T-helper 9 cell (primary cell): ENCODE measurements at regions not wholly inside any gene's neighbourhood (a gene's known extent, or its start where the extent isn't known, plus 50 kb on each side); places are given as distances from the start of the nearest gene placed in this dataset.
"Not testable (repeated sequence)": the region's sequence is repeated elsewhere in the genome, so short reads cannot be mapped to it uniquely, and the experiment has no call there.

ENCODE experiments used
- DNase-seq: peaks from one replicate; pipeline ENCODE4 v3.0.0-alpha.2; 2020

DNA sequence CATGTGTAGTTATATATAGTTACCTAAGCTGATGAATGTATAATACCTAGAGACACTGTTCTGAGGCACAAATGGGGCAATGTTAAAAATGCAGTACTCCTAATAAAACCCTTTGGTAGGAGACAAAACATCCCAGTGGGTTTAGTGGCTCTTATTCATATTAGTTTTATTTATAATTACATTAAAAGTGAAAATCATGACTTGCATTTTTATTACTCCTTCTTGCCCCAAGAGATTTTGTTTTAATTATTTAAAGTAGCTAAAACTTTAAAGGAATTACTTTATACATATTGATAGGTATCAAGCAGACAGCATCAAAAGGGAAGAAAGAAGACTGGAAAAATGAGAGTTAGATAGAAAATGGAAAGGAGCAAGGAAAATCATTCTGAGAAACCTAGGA lies 688.6 kb downstream of the GALC start:
- DNase-seq, result no peak

DNA sequence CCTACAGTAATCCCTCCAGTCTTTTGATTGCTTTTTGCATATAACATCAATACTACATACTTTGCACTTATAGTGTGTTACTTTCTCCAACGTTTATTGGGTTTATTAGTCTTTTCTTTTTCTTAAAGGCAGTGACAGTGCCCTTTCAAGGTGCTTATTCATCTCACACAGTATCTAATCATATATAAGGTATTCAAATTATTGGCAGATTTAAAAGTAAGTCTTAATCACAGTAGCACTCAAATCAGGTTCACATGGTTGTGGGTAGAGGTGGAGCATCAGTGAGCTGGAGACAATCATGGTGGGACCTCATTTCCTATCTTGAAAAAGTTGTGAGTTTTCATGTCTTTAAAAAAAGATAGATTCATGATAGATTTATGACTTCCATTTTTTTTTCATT lies 706.2 kb downstream of the GALC start:
- DNase-seq, result no peak

DNA sequence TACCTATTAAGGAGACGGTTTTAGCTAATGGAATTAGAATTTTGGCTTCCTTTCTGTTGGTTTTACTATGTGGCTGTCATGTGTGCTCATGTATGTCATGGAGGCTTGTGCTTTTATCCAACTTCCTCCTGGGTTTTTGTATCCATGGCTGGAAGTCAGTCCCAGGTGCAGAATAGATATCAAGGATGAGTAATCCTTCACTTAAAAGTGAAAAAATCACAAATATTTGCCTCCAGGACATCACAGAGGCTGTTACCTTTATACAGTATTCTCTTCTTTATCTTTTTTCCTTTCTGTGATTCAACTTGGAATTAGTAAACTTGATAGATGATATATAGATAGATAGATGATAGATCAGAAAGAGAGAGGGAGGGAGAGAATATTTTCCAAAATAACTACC lies 706.8 kb downstream of the GALC start:
- DNase-seq, result no peak

DNA sequence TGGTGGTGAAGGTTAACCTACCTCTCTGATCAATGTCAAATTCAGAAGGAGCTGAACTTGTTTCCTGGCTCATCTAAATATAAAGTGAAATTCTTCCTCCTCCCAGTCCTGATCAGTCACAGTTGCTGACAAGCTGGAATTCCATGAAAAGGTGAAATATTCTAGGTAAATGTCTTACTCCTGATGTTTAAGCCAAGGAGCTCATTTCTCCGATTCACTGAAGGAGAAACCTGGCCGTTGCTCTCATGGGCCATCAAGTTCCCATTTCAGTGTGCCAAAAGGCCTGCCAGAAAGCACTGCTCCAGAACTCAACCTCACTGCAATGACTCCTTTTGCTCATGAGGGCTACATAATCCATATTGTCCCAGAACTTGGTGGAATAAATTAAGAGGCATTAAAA lies 707.5 kb downstream of the GALC start:
- no peak for DNase-seq

DNA sequence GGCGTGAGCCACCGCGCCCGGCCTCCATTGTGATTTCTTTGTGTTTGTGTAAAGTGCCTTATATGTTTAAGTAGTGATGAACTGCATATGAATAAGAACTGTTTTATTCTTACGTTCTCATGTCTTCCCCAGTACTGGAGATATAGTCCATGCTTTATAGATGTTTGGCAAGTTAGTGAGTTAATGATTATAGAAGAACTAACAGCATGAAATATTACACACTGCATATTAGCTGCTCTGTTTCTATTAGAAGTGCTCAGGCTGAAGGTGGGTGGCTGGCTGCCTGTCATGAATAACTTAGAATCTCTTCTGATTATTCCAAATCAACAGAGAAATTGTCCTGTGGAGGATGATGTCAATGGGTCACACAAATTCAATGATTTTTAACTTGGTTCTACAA lies 709.4 kb downstream of the GALC start:
- DNase-seq, result no peak

DNA sequence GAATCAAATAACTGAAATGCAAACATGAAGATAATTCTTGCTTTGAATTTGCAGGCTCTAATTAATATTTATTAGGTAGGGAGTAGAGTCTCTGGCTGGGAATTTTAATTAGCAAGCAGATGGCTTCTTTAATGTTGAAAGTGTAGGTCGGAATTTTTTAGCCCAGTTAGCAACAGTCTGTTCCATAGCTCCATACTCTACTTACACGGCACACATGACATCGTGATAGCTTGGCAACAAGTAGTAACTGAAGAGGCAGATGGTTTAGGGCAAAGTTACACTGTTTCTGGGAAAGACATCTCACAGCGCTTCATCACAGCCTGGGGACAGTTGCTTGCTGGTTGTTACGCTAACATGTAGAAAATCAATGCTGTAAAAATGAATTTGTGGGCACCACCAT lies 710.7 kb downstream of the GALC start:
- DNase-seq, result no peak

DNA sequence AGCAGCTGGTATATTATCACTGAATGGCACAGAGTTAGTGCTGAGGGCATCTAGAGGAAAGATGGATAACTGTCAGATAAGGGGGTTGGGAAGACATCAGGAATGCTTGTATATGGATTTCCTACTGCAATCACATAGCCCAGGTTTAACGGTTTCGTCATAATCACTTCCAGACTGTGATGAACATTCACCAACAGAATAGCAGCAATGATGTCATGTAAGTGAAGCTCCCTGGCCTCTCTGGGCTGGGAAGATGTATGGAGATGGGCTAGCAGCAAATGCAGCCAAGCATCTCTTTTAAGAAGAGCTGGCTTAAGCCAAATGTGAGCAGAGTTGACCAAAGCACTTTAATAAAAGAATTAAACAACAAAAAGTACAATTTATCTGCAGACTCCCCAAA lies 714.6 kb downstream of the GALC start:
- no peak for DNase-seq

DNA sequence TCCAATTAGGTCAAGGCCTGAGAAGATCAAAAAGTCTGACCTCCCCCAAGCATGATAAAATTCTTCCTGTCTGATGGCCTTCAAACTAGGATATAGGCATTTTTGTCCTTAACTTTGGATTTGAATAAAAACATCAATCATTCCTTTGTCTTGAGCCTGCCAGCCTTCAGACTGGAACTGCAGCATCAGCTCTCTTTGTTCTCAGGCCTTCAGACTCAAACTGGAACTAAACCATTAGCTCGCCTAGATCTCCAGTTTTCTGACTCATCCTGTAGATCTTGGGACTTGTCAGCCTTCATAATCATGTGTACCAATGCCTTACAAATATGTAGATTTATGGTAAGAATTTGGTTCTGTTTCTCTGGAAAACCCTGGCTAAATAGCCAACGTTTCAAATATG lies 721.7 kb downstream of the GALC start:
- DNase-seq, result no peak

DNA sequence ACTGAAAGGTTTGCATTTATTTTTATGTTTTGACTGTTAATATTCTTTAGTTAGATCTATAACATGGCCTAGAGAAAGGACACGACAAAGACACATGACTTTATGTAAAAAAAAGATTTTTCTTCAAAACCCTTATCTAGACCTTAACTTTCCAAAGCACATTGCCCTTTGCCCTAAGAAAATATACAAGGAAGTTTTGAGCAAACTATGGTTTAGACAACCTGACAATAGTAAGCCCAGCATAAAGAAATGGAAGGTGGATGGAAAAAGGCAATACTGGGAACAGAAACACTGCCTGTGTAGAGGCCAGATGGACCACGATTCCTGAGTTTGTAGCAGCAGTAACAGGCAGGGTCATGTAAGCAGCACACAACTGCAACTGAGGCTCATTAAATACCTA lies 724.0 kb downstream of the GALC start:
- no peak for DNase-seq

DNA sequence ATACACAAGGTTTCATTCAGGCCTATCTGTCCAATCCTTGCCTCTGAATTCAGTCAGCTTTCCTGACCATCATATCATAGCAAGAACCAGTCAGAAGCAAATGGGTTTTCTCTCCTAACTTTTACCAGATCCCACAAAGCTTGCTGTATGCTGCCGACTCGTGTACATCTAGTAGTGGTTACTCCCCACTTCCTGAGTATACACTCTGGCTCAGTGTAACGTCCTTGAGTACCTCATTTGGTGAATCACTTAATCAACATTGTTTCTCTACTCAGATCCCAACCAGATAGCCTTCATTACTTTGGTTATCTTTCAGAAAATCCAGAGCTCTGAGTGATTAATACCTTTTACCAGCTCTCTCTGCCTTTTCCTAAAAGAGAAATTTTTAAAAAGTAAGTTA lies 728.2 kb downstream of the GALC start:
- no peak for DNase-seq

DNA sequence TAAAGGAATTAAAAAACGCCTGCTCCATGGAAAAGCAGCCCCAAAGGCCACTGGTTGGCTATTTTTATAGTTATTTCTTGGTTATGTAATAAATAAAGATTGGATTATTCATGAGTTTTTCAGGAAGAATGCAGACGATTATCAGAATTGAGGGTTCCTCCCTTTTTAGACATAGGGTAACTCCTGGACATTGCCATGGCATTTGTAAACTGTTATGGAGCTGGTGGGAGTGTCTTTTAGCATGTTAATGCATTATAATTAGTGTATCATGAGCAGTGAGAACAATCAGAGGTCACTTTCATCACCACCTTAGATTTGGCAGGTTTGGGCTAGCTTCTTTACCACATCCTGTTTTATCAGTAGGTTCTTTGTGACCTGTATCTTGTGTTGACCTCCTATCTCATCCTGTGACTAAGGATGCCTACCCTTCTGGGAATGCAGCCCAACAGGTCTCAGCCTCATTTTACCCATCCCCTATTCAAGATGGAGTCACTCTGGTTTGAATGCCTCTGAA lies 728.7 kb downstream of the GALC start:
- DNase-seq, result no peak

DNA sequence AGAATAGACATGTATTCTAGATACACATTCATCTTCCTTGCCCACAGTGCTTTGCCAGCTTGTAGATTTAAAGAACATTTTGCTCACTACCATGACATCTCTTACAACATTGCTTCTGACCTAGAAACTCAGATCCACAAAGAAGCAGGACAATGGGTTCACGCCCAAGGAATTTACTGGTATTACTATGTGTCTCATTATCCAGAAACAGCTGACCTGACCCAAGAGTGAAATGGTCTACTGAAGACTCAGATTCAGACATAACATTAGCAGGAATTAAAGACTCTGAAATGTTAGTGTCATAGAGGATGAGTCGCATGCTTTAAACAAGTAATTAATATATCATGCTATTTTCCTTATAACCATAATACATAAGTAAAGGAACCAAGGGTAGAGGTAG lies 731.4 kb downstream of the GALC start:
- no peak for DNase-seq

DNA sequence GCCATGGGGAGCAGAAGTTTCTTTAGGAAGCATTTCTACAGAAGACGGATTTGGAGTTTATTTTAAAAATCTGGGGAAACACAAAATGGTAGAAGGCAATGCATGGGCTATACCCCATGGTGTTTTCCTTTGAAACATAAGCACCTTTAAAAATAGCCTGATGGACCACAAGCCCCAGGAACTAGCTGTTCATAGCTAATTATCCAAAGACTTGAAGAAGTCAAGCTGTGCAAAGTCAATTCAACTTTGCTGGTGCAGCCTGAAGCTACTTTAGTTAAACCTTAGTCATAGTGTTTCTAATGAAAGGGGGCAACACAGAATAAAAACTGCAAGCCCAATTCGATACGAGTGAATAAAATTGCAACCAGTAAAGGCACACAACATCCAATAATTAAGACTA lies 732.5 kb downstream of the GALC start:
- no peak for DNase-seq

DNA sequence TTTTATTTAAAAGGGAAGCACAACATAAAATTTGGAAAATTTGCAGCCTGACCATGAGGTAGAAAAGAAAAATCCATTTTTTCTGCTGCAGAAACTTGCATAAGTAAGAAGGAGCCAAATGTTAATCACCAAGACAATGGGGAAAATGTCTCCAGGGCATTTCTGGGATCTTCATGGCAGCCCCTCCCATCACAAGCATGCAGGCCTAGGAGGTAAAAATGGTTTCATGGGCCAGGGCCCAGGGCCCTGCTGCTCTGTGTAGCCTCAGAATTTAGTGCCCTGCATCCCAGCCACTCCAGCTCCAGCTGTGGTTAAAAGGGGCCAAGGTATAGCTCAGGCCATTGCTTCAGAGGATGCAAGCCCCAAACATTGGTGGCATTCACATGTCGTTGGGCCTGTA lies 735.6 kb downstream of the GALC start:
- DNase-seq, result no peak

DNA sequence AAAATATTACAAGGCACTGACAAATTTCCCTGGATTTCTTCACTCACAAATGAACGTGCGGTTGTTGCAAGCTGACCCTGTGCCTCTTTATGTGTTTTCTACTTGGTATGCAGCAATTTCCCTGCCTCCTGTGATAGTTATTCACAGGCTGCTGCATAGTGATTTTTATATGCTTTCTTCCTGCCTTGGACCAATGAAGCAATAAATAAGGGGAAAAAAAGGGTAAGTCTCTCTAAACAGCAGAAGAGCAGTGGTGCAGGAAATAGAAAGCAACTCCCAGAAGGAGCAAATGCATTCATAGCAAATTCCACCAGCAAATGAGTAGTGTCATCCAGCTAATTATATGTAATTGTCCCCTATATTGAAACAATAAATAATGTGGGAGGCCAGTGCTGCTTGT lies 737.9 kb downstream of the GALC start:
- no peak for DNase-seq

DNA sequence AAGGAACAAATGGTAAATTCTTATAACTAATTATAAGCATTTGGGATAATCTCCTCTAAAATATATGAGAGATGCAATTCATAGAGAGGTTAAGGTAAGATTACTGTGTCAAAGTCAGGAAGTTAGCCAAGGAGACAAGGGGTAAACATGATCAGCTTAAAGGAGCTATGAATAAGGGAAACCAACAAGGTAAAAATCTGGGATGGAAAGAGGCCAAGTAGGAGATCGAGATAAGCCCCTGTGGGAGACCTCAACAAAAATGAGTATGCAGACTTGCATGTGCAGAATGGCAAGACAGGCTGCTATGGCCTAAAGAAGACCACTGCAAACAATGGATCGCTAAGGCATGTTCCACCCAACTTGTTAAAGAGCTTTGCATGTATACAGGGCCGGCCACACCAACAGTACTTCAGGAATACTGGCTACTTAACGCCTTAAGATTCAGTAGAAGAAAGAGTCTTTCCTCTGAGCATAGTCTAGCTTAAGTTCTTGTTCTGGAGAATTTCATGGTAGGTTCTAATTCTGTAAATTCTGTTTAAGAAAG lies 738.6 kb downstream of the GALC start:
- DNase-seq, result no peak

DNA sequence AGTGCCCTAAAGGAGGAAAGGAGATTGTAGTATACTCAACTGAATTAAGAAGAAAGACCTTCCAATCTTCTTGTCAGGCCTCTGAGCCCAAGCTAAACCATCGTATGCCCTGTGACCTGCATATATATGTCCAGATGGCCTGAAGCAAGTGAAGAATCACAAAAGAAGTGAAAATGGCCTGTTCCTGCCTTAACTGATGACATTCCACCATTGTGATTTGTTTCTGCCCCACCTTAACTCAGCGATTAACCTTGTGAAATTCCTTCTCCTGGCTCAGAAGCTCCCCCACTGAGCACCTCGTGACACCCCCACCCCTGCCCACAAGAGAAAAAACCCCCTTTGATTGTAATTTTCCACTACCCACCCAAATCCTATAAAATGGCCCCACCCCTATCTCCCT lies 739.2 kb downstream of the GALC start:
- DNase-seq, result not testable (repeated sequence)

DNA sequence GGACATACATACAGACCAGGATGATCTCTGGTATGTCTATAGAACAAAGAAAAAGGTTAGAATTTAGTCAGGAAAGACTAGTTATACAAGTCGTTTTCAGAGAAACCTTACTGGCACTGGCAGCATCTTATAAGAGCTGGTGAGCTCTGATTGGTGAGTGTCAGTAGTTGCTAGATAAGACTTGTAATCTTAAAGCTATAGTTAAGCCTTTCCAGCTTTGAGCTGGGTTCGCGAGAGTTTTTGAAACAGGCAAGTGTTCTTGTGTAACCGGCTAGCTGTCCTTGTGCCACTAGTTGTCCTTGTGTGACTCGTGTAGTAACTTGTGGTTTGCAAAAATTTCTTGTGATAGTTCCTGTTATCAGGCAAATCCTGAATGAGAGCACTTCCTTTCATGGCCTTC lies 740.9 kb downstream of the GALC start:
- DNase-seq, result no peak

DNA sequence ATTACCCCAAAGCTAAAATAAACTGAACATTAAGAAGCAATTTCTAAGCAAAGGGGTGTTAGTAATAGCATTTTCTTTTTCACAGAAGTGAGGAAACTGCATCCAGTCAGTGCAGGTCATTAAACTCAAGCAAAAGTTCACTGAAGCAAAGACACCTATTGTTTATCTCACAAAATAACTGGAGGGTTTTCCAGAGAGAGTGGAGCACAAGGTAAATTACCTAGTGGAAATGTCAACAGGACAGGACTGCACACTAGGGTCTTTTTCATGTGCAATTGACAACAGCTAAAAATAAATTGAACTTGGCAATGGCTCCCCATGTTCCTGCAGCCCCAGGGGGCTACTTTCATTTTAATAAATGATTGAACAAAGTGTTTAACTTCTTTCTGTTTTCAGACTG lies 742.0 kb downstream of the GALC start:
- no peak for DNase-seq

DNA sequence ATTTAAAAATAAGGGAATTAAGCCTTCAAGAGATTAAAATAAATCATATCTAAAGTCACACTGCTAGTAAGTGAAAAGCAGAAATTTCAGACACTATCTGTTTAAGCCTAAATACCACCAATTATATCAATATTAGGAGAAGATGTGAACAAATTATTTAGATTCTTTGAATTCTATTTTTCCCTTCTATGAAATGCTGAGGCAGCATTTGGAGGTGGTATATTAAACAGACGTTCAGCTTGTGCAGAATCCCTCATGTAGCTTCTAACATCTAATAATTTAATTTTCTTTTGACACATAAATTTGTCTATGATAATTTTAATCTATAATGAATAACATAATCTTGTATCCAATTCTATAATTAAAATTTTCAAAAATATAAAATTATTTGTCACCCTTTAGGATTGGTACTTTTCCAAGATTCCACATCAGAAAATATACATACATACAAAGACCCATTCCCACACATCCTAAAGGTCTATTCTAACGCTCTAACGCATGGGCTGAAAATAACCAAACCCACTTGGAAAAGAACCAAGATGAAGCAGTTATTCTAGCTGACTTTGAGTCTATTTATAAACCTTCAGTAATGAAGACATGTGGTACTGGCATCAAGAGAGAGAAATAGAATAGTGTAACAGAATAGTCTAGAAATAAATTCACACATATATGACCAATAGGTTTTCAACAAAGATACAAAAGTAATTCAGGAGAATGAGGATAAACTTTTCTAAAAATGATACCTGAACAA lies 751.8 kb downstream of the GALC start:
- DNase-seq, result no peak

DNA sequence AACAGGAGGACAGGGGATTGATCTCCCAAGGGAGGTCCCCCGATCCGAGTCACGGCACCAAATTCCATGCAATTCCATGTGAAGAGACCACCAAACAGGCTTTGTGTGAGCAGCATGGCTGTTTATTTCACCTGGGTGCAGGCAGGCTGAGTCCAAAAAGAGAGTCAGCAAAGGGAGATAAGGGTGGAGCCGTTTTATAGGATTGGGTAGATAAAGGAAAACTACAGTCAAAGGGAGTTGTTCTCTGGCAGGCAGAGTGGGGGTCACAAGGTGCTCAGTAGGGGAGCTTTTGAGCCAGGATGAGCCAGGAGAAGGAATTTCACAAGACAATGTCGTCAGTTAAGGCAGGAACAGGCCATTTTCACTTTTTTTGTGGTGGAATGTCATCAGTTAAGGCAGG lies 752.7 kb downstream of the GALC start:
- DNase-seq, result not testable (repeated sequence)

DNA sequence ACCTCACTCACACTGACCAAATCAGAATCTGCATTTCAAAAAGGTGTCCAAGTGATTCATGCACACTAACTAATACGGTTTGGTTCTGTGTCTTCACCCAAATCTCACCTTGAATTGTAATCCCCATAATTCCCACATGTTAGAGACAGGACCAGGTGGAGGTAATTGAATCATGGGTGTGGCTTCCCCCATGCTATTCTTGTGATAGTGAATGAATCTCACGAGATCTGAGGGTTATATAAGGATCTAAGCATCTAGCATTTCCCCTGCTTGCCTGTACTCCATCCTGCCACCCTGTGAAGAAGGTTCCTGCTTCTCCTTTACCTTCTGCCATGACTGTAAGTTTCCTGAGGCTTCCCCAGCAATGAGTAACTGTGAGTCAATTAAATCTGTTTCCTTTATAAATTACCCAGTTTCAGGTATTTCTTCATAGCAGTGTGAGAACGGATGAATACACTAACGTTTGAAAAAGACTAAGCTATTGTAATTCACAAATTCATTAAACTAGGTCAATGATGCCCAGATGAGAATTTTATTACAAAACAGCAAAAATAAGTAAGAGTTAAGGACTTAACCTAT lies 759.1 kb downstream of the GALC start:
- DNase-seq, result no peak

DNA sequence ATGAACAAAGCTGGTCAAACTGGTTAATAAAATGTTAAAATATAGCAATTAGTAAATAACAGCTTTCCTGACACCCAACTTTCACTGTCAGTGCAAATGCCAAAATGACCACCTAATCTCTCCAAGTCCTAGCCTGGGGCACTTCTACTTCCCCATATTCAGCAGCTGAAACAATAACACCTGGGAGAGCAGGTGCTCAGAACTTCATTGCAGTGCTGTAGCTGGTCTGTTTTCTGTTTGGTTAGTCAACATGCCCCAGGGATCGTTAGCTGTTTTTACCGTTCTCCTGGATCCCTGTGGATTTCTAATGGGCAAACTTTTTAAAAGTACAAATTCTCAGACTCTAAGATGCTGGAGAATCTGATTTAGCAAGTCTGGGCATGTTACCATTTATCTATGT lies 759.7 kb downstream of the GALC start:
- DNase-seq, result no peak

DNA sequence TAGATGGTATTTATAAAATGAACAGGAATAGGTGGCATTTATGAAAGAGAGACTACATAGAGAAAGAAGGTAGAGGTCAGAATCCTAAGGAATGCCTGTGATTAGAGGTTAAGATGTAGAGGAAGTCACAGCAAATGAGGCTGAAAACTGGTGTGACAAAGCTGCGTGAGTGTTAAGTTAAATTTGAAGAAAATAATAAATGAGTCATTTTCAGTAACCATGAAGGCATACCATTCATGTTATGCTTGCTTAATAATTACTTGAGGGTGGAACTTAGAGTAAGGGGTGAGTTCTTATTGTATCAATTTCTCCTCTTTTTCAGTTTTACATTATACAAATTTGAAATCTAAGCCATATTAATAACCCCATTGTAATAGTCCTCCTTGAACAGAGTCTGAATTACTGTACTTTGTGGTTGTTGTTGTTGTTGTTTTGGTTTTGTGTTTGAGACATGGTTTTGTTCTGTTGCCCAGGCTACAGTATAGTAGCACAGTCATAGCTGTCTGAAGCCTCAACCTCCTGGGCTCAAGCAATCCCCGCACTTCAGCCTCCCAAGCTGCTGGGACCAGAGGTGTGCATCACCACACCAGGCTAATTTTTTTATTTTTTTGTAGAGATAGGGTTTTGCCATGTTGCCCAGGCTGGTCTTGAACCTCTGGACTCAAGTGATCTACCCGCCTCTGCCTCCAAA lies 761.5 kb downstream of the GALC start:
- no peak for DNase-seq
